ENCODE measurements at regions not wholly inside any gene's neighbourhood (a gene's known extent, or its start where the extent isn't known, plus 50 kb on each side); places are given as distances from the start of the nearest gene placed in this dataset.

DNA sequence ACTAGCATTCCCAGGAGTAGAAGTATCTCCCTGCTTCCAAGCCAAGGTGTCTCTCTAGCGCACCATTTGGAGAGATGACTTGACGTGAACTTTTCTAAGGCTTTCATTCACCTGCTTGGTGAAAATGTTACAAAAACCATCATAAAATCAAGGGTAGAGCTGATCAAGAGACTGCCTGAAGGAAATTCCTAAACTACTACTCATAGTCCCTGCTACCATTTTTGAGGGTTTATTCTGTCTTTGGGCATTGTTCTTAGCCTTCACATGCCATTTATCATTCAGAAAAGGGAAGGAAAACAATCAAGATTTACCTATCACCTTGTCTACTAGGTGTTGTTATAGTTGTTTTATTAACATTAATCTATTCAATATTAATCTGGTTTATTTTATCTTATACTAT is 525.8 kb downstream of the NTRK3 start:
- WGBS (ENCODE audit: low lambda C conversion rate), result no CpG with 5 or more reads among the region's 2 CpGs
- no peak for DNase-seq (ENCODE audit: low spot score)
- no peaks in the 10 kb centered on the region for H3K27me3 ChIP-seq (ENCODE audit: control insufficient read depth in 1 of 2, insufficient read depth in 2 of 2, low read length in 2 of 2)
- no peak overlapping the region for H3K9ac ChIP-seq (ENCODE audit: insufficient read depth, low read depth, low read length)
- no peak overlapping the region for H3K27ac ChIP-seq (ENCODE audit: extremely low read length, insufficient read depth, low read length)
- no TSS peak for BruUV-seq (replicated peaks)
- H3K9me3 ChIP-seq (ENCODE audit: low read length), result peaks cover 52% of the 10 kb centered on the region
- POLR2A ChIA-PET, result no interaction called here
- CTCF ChIA-PET (ENCODE audit: low intra/inter-chr PET ratio, low total read pairs), result no interaction called here
- intact Hi-C loops (cut with micrococcal nuclease; ENCODE audit: unreplicated experiment), result no loop called here
- in situ Hi-C loops (cut with HindIII; ENCODE audit: extremely low pct_ligation_motif_present, low pct_unique_long_range_greater_than_20kb), result no loop called here
- no peak for FAIRE-seq
- H4K20me1 ChIP-seq (ENCODE audit: insufficient read depth, low read length), result no peaks in the 10 kb centered on the region
- no peaks in the 10 kb centered on the region for H3K36me3 ChIP-seq (replicated peaks in 1 of 2; ENCODE audit: control insufficient read depth in 1 of 2, insufficient read depth in 2 of 2, low read length in 2 of 2)
- no peaks in the 10 kb centered on the region for H3K4me1 ChIP-seq (ENCODE audit: insufficient read depth, low read length)
- no peak for TF ChIP-seq ZNF790 (CRISPR knock-in tag; IDR thresholded peaks at IDR 0.05; ENCODE audit: borderline replicate concordance)
- no peak for TF ChIP-seq ZNF44 (CRISPR knock-in tag; IDR thresholded peaks at IDR 0.05)
- TF ChIP-seq, protein P1, sequence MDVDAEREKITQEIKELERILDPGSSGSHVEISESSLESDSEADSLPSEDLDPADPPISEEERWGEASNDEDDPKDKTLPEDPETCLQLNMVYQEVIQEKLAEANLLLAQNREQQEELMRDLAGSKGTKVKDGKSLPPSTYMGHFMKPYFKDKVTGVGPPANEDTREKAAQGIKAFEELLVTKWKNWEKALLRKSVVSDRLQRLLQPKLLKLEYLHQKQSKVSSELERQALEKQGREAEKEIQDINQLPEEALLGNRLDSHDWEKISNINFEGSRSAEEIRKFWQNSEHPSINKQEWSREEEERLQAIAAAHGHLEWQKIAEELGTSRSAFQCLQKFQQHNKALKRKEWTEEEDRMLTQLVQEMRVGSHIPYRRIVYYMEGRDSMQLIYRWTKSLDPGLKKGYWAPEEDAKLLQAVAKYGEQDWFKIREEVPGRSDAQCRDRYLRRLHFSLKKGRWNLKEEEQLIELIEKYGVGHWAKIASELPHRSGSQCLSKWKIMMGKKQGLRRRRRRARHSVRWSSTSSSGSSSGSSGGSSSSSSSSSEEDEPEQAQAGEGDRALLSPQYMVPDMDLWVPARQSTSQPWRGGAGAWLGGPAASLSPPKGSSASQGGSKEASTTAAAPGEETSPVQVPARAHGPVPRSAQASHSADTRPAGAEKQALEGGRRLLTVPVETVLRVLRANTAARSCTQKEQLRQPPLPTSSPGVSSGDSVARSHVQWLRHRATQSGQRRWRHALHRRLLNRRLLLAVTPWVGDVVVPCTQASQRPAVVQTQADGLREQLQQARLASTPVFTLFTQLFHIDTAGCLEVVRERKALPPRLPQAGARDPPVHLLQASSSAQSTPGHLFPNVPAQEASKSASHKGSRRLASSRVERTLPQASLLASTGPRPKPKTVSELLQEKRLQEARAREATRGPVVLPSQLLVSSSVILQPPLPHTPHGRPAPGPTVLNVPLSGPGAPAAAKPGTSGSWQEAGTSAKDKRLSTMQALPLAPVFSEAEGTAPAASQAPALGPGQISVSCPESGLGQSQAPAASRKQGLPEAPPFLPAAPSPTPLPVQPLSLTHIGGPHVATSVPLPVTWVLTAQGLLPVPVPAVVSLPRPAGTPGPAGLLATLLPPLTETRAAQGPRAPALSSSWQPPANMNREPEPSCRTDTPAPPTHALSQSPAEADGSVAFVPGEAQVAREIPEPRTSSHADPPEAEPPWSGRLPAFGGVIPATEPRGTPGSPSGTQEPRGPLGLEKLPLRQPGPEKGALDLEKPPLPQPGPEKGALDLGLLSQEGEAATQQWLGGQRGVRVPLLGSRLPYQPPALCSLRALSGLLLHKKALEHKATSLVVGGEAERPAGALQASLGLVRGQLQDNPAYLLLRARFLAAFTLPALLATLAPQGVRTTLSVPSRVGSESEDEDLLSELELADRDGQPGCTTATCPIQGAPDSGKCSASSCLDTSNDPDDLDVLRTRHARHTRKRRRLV (CRISPR knock-in tag; IDR thresholded peaks at IDR 0.05), result no peak
- no peak for TF ChIP-seq ZNF816 (CRISPR knock-in tag; IDR thresholded peaks at IDR 0.05; ENCODE audit: borderline replicate concordance)
- no peak for TF ChIP-seq RARG (CRISPR knock-in tag; IDR thresholded peaks at IDR 0.05; ENCODE audit: low read depth)
- TF ChIP-seq KLF12 (CRISPR knock-in tag; IDR thresholded peaks at IDR 0.05; ENCODE audit: borderline replicate concordance), result no peak
- TF ChIP-seq SRSF1 (optimal IDR thresholded peaks at IDR 0.05; ENCODE audit: low read depth, low read length), result no peak
- TF ChIP-seq MTERF4 (CRISPR knock-in tag; IDR thresholded peaks at IDR 0.05), result no peak
- no peak for TF ChIP-seq SSRP1 (CRISPR knock-in tag; IDR thresholded peaks at IDR 0.05)
- no peak for TF ChIP-seq PHB2 (IDR thresholded peaks at IDR 0.05; ENCODE audit: partially characterized antibody)
- TF ChIP-seq ZSCAN20 (CRISPR knock-in tag; IDR thresholded peaks at IDR 0.05; ENCODE audit: borderline replicate concordance), result no peak
- no peak for TF ChIP-seq ZC3H4 (CRISPR knock-in tag; IDR thresholded peaks at IDR 0.05; ENCODE audit: borderline replicate concordance)
- TF ChIP-seq ZNF784 (CRISPR knock-in tag; IDR thresholded peaks at IDR 0.05; ENCODE audit: borderline replicate concordance), result no peak
- no peak for TF ChIP-seq ZKSCAN8 (CRISPR knock-in tag; IDR thresholded peaks at IDR 0.05; ENCODE audit: borderline replicate concordance)
- TF ChIP-seq, protein P2, sequence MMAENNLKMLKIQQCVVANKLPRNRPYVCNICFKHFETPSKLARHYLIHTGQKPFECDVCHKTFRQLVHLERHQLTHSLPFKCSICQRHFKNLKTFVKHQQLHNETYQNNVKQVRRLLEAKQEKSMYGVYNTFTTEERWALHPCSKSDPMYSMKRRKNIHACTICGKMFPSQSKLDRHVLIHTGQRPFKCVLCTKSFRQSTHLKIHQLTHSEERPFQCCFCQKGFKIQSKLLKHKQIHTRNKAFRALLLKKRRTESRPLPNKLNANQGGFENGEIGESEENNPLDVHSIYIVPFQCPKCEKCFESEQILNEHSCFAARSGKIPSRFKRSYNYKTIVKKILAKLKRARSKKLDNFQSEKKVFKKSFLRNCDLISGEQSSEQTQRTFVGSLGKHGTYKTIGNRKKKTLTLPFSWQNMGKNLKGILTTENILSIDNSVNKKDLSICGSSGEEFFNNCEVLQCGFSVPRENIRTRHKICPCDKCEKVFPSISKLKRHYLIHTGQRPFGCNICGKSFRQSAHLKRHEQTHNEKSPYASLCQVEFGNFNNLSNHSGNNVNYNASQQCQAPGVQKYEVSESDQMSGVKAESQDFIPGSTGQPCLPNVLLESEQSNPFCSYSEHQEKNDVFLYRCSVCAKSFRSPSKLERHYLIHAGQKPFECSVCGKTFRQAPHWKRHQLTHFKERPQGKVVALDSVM (CRISPR knock-in tag; IDR thresholded peaks at IDR 0.05), result no peak
- TF ChIP-seq SOX13 (IDR thresholded peaks at IDR 0.05), result no peak
- no peak for TF ChIP-seq SOX13 (CRISPR knock-in tag; conservative IDR thresholded peaks at IDR 0.05 in 1 of 2, IDR thresholded peaks at IDR 0.05 in 1 of 2)
- no peak overlapping the region for H3K4me2 ChIP-seq (ENCODE audit: low read depth, low read length)
- H3K4me3 ChIP-seq (replicated peaks in 1 of 3; ENCODE audit: insufficient read depth in 1 of 3, low read depth in 2 of 3, low read length in 3 of 3), result no peak overlapping the region
- no peaks in the 10 kb centered on the region for H3K79me2 ChIP-seq (ENCODE audit: insufficient read depth, low read length)
- ATAC-seq, result no peak
- H2AFZ ChIP-seq (ENCODE audit: low read length), result no peak overlapping the region

All from HepG2 (cell line).